ENCODE measurements at regions not wholly inside any gene's neighbourhood (a gene's known extent, or its start where the extent isn't known, plus 50 kb on each side); places are given as distances from the start of the nearest gene placed in this dataset.

GRCh38 chr4:141425124-141425523 is 204.4 kb downstream of the ZNF330 start:
- TF ChIP-seq, protein P1, sequence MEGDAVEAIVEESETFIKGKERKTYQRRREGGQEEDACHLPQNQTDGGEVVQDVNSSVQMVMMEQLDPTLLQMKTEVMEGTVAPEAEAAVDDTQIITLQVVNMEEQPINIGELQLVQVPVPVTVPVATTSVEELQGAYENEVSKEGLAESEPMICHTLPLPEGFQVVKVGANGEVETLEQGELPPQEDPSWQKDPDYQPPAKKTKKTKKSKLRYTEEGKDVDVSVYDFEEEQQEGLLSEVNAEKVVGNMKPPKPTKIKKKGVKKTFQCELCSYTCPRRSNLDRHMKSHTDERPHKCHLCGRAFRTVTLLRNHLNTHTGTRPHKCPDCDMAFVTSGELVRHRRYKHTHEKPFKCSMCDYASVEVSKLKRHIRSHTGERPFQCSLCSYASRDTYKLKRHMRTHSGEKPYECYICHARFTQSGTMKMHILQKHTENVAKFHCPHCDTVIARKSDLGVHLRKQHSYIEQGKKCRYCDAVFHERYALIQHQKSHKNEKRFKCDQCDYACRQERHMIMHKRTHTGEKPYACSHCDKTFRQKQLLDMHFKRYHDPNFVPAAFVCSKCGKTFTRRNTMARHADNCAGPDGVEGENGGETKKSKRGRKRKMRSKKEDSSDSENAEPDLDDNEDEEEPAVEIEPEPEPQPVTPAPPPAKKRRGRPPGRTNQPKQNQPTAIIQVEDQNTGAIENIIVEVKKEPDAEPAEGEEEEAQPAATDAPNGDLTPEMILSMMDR (IDR thresholded peaks at IDR 0.05), result no peak
- TF ChIP-seq POLR2A (IDR thresholded peaks at IDR 0.05), result no peak
